NCI-H2171 (cell line): ENCODE measurements at regions not wholly inside any gene's neighbourhood (a gene's known extent, or its start where the extent isn't known, plus 50 kb on each side); places are given as distances from the start of the nearest gene placed in this dataset.

Experiments
- DNase-seq: peaks from one replicate; lab custom pipeline; 2025; lab: John Stamatoyannopoulos, UW

DNA sequence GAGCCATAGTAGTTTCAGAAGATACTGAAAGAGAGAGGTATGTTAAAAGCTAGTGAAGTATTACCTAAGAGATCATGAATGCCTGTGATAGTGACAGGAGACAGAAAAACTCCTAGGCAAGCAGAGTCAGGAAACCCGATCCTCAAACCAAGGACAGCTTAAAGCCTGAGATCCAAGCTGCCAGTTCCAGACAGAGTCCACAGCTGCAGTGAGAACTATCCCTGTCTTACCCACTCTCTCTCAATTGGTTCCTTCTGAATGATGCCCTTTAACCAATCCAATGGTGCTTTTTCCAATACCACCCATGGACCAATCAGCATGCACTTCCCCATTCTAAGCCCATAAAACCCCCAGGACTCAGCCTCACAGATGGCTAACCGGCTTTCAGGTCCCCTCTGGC is 90.4 kb upstream of the PCDH10 start:
- no peak for DNase-seq

DNA sequence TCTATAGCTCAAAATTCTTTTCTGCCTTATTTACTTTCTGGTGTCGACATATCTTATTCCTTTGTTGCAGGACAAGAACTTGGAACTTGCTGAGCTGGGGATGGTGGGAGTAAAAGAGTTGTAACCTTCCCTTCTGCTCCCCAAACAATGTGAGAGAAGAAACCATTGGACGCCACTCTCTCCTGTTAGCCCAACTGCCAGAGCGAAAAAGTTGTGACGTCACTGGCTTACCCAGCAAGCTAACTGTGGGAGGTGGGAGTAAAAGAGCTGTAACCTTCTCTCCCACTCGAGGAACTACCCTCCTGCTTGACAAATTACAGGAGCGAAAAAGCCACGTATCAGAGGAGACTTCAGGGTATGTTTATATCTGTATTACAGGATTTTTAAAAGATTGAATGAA is 90.0 kb upstream of the PCDH10 start:
- no peak for DNase-seq

- no peak for DNase-seq
Observed at GRCh38 chr4:133062851-133063250, 86.2 kb upstream of the PCDH10 start.

GRCh38 chr4:133068083-133068482 is 81.0 kb upstream of the PCDH10 start:
- DNase-seq = no peak

- no peak for DNase-seq
Observed at GRCh38 chr4:133081246-133081645, 67.8 kb upstream of the PCDH10 start.

- no peak for DNase-seq
Observed at GRCh38 chr4:133084421-133084820, 64.7 kb upstream of the PCDH10 start.

- DNase-seq = no peak
Observed at GRCh38 chr4:133095591-133095990, 53.5 kb upstream of the PCDH10 start.

- DNase-seq = no peak
Observed at GRCh38 chr4:133096972-133097371, 52.1 kb upstream of the PCDH10 start.
